Liver (tissue), 7 donors: ENCODE measurements at regions not wholly inside any gene's neighbourhood (a gene's known extent, or its start where the extent isn't known, plus 50 kb on each side); places are given as distances from the start of the nearest gene placed in this dataset.

Source experiments
- DNase-seq: peaks from one replicate; pipeline ENCODE4 v3.0.0-alpha.2; 2017; ENCODE audit warnings: low spot score
- H3K27ac ChIP-seq, 2 donors: one replicate each; pipeline ENCODE4 v1.7.0; 2013; ENCODE audit warnings: inconsistent platforms in 2 of 2, low read length in 2 of 2, control low read depth in 1 of 2, low read depth in 1 of 2, mild to moderate bottlenecking in 1 of 2
- H3K27me3 ChIP-seq, 4 donors: one replicate each; pipeline versions ENCODE4 v1.6.1 to v1.7.0; 2013; ENCODE audit warnings: low read length in 3 of 4, inconsistent platforms in 1 of 4, mild to moderate bottlenecking in 1 of 4, moderate library complexity in 1 of 4; ENCODE audit not compliant: control insufficient read depth in 4 of 4, insufficient read depth in 4 of 4
- H3K36me3 ChIP-seq, 4 donors: one replicate each; pipeline versions ENCODE4 v1.6.1 to v1.7.0; 2013; ENCODE audit warnings: low read length in 3 of 4, mild to moderate bottlenecking in 3 of 4, low read depth in 1 of 4, moderate library complexity in 1 of 4; ENCODE audit not compliant: control insufficient read depth in 4 of 4, insufficient read depth in 3 of 4
- H3K4me1 ChIP-seq, 4 donors: one replicate each; pipeline versions ENCODE4 v1.6.1 to v1.7.0; 2013; ENCODE audit warnings: low read length in 3 of 4, mild to moderate bottlenecking in 3 of 4, moderate library complexity in 1 of 4; ENCODE audit not compliant: control insufficient read depth in 4 of 4, insufficient read depth in 4 of 4
- H3K4me3 ChIP-seq, 3 donors: one replicate each; pipeline versions ENCODE4 v1.6.1 to v1.7.0; 2013; ENCODE audit warnings: low read length in 3 of 3, control low read depth in 1 of 3, low read depth in 1 of 3, mild to moderate bottlenecking in 1 of 3
- H3K9ac ChIP-seq, 2 donors: one replicate each; pipeline ENCODE4 v1.7.0; 2013; ENCODE audit warnings: low read length in 2 of 2, mild to moderate bottlenecking in 2 of 2, moderate library complexity in 2 of 2, control low read depth in 1 of 2, low read depth in 1 of 2
- H3K9me3 ChIP-seq, 4 donors: one replicate each; pipeline versions ENCODE4 v1.6.1 to v1.7.0; 2013; ENCODE audit warnings: low read length in 3 of 4; ENCODE audit not compliant: control insufficient read depth in 4 of 4
- ATF3 ChIP-seq: IDR thresholded peaks from 2 replicates; pipeline ENCODE4 v1.6.1; 2016; ENCODE audit warnings: antibody characterized with exemption
- EGR1 ChIP-seq, 2 donors: IDR thresholded peaks; 2 replicates each; pipeline ENCODE4 v1.6.1; 2016 to 2018; ENCODE audit warnings: antibody characterized with exemption in 2 of 2, low read depth in 2 of 2
- FOXA1 ChIP-seq: IDR thresholded peaks from 2 replicates; pipeline ENCODE4 v1.6.1; 2016; ENCODE audit warnings: antibody characterized with exemption
- FOXA2 ChIP-seq: IDR thresholded peaks from 2 replicates; pipeline ENCODE4 v1.6.1; 2016; ENCODE audit warnings: antibody characterized with exemption
- GABPA ChIP-seq, 2 donors: IDR thresholded peaks in 1 of 2; conservative IDR thresholded peaks in 1 of 2; 2 replicates each; pipeline ENCODE4 v1.6.1; 2016; ENCODE audit warnings: antibody characterized with exemption in 2 of 2, mild to moderate bottlenecking in 1 of 2, moderate library complexity in 1 of 2
- HNF4A ChIP-seq, 2 donors: conservative IDR thresholded peaks; 2 replicates each; pipeline ENCODE4 v1.6.1; 2016; ENCODE audit warnings: antibody characterized with exemption in 2 of 2, mild to moderate bottlenecking in 2 of 2
- HNF4G ChIP-seq: IDR thresholded peaks from 2 replicates; pipeline ENCODE4 v1.6.1; 2016; ENCODE audit warnings: antibody characterized with exemption
- JUND ChIP-seq, 2 donors: IDR thresholded peaks; 2 replicates each; pipeline ENCODE4 v1.6.1; 2016; ENCODE audit warnings: antibody characterized with exemption in 2 of 2
- MAX ChIP-seq: IDR thresholded peaks from 2 replicates; pipeline ENCODE4 v1.6.1; 2016; ENCODE audit warnings: antibody characterized with exemption
- NR2F2 ChIP-seq: IDR thresholded peaks from 2 replicates; pipeline ENCODE4 v1.6.1; 2016; ENCODE audit warnings: antibody characterized with exemption
- RAD21 ChIP-seq, 2 donors: IDR thresholded peaks; 2 replicates each; pipeline ENCODE4 v1.6.1; 2016; ENCODE audit warnings: antibody characterized with exemption in 2 of 2, mild to moderate bottlenecking in 2 of 2
- REST ChIP-seq: IDR thresholded peaks from 2 replicates; pipeline ENCODE4 v1.6.1; 2016; ENCODE audit warnings: antibody characterized with exemption, mild to moderate bottlenecking
- RXRA ChIP-seq, 2 donors: IDR thresholded peaks; 2 replicates each; pipeline ENCODE4 v1.6.1; 2017 to 2018; ENCODE audit warnings: antibody characterized with exemption in 2 of 2, mild to moderate bottlenecking in 1 of 2
- SP1 ChIP-seq: IDR thresholded peaks from 2 replicates; pipeline ENCODE4 v1.6.1; 2018; ENCODE audit warnings: antibody characterized with exemption, mild to moderate bottlenecking
- YY1 ChIP-seq: IDR thresholded peaks from 2 replicates; pipeline ENCODE4 v1.6.1; 2016; ENCODE audit warnings: antibody characterized with exemption, mild to moderate bottlenecking
- ZBTB33 ChIP-seq: IDR thresholded peaks from 2 replicates; pipeline ENCODE4 v1.6.1; 2016; ENCODE audit warnings: antibody characterized with exemption
- TF ChIP-seq, protein P1 (sequence below): fragments of 150-350 bp; IDR thresholded peaks from 2 replicates; pipeline ENCODE4 v1.5.1; 2017; ENCODE audit warnings: improper control_type of control experiment, low read depth, low read length; ENCODE audit not compliant: missing input control
- donor health status: healthy.
- donor health status: healthy.
- donor health status: healthy.
- donor health status: healthy.

DNA sequence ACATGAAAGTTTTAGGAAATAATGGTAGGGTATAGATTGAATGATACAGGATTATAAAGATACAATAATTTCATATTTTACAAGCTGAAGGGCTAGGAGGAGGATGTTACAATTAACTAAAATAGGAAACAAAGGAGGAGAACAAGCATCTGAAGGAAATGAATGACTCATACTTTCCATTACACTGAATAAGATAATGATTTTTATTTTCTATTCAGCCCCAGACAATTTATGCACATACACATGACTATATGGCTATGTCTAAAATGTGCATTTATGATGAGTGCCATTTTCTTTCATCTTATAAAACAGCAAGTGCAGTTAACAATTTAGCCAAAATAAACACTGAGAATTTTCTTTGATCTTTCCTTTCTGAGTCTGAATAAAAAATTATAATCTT is 994.6 kb upstream of the ADGRB3 start (continued):
- TF ChIP-seq REST, result no peak
- no peak for TF ChIP-seq EGR1 (IDR thresholded peaks at IDR 0.05; ENCODE audit: low read depth in 2 of 2)
- TF ChIP-seq SP1, result no peak
- no peak for TF ChIP-seq FOXA1
- TF ChIP-seq RAD21 (IDR thresholded peaks at IDR 0.05), result no peak
- TF ChIP-seq ZBTB33, result no peak

GRCh38 chr6:67639161-67639560 is 995.9 kb upstream of the ADGRB3 start:
- DNase-seq, result no peak
- H3K9me3 ChIP-seq, result no peaks in the 10 kb centered on the region
- TF ChIP-seq NR2F2, result no peak
- no peak for TF ChIP-seq YY1
- TF ChIP-seq REST, result no peak
- TF ChIP-seq GABPA (IDR thresholded peaks at IDR 0.05 in 1 of 2, conservative IDR thresholded peaks at IDR 0.05 in 1 of 2), result no peak
- no peak for TF ChIP-seq RXRA (IDR thresholded peaks at IDR 0.05)
- TF ChIP-seq EGR1 (IDR thresholded peaks at IDR 0.05; ENCODE audit: low read depth in 2 of 2), result no peak
- no peak for TF ChIP-seq JUND (IDR thresholded peaks at IDR 0.05)
- TF ChIP-seq ATF3, result no peak
- no peak for TF ChIP-seq HNF4A (conservative IDR thresholded peaks at IDR 0.05)
- TF ChIP-seq RAD21 (IDR thresholded peaks at IDR 0.05), result no peak
- no peak for TF ChIP-seq ZBTB33
- TF ChIP-seq FOXA2, result no peak
- TF ChIP-seq, protein P1, sequence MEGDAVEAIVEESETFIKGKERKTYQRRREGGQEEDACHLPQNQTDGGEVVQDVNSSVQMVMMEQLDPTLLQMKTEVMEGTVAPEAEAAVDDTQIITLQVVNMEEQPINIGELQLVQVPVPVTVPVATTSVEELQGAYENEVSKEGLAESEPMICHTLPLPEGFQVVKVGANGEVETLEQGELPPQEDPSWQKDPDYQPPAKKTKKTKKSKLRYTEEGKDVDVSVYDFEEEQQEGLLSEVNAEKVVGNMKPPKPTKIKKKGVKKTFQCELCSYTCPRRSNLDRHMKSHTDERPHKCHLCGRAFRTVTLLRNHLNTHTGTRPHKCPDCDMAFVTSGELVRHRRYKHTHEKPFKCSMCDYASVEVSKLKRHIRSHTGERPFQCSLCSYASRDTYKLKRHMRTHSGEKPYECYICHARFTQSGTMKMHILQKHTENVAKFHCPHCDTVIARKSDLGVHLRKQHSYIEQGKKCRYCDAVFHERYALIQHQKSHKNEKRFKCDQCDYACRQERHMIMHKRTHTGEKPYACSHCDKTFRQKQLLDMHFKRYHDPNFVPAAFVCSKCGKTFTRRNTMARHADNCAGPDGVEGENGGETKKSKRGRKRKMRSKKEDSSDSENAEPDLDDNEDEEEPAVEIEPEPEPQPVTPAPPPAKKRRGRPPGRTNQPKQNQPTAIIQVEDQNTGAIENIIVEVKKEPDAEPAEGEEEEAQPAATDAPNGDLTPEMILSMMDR, result no peak
- TF ChIP-seq MAX, result no peak
- TF ChIP-seq SP1, result no peak
- no peak for TF ChIP-seq HNF4G
- H3K27ac ChIP-seq, result no peak overlapping the region
- H3K36me3 ChIP-seq, result no peaks in the 10 kb centered on the region
- no peak overlapping the region for H3K9ac ChIP-seq
- no peak overlapping the region for H3K4me3 ChIP-seq
- no peaks in the 10 kb centered on the region for H3K4me1 ChIP-seq
- H3K27me3 ChIP-seq, result no peaks in the 10 kb centered on the region
